ENCODE measurements at regions not wholly inside any gene's neighbourhood (a gene's known extent, or its start where the extent isn't known, plus 50 kb on each side); places are given as distances from the start of the nearest gene placed in this dataset.

GRCh38 chr5:3858524-3858923, 262.9 kb downstream of the IRX1 start:
- H3K4me2 ChIP-seq (ENCODE audit: insufficient read depth, insufficient read length, low read length) = no peak overlapping the region
- H3T11ph ChIP-seq (ENCODE audit: low read length) = no peak overlapping the region
- no peaks in the 10 kb centered on the region for H4K20me1 ChIP-seq (ENCODE audit: control insufficient read depth, insufficient read depth, insufficient read length)
- H3K9me3 ChIP-seq (ENCODE audit: control insufficient read depth, low read depth, low read length) = no peaks in the 10 kb centered on the region
- H2BK20ac ChIP-seq (ENCODE audit: low read depth, low read length, poor library complexity, severe bottlenecking) = no peak overlapping the region
- H4K5ac ChIP-seq (ENCODE audit: insufficient read length, low read depth, low read length) = no peak overlapping the region
- H3K4me1 ChIP-seq (ENCODE audit: insufficient read depth, low read length) = no peaks in the 10 kb centered on the region
- no peak overlapping the region for H3K56ac ChIP-seq (ENCODE audit: insufficient read length, low read depth, low read length)
- H2AK5ac ChIP-seq (ENCODE audit: insufficient read length, low read length) = no peak overlapping the region
- no peak for TF ChIP-seq CTCF (conservative IDR thresholded peaks at IDR 0.05)
- no peak overlapping the region for H2BK5ac ChIP-seq (ENCODE audit: insufficient read length, low read length)
- H2BK120ac ChIP-seq (ENCODE audit: low read depth, low read length, poor library complexity, severe bottlenecking) = no peak overlapping the region
- WGBS (ENCODE audit: extremely low coverage, insufficient read length, low lambda C conversion rate) = no CpG with 5 or more reads among the region's 4 CpGs
- Mint-ChIP-seq H3K4me1 (0 out of 4 replicates have a peak, but pooled peaks cover 2 to 3% of the 10 kb centered on the region in 2 experiments), H3K4me3 (no peak overlapping the region), H3K27me3 (ENCODE audit: low read depth) (no peaks in the 10 kb centered on the region), H3K36me3 (ENCODE audit: insufficient read depth in 1 of 3, low read depth in 3 of 3) (peaks cover 0 to 2% (median 0%) of the 10 kb centered on the region in 3 experiments; a peak in 2 of 7 replicates), H3K27ac (no peak overlapping the region), H3K9me3 (no peaks in the 10 kb centered on the region; a peak in 2 of 5 replicates)
- H3K4ac ChIP-seq (ENCODE audit: low read depth, low read length) = no peak overlapping the region
- no peak overlapping the region for H3K27ac ChIP-seq (ENCODE audit: insufficient read length, low read depth, low read length)
- H3K79me1 ChIP-seq (ENCODE audit: insufficient read depth, low read depth, low read length, poor library complexity, severe bottlenecking) = no peaks in the 10 kb centered on the region
- H2BK12ac ChIP-seq (ENCODE audit: insufficient read length, low read depth, low read length) = no peak overlapping the region
- H3K14ac ChIP-seq (ENCODE audit: insufficient read depth, low read length) = no peak overlapping the region
- no peak overlapping the region for H2AFZ ChIP-seq (ENCODE audit: low read length)
- no peaks in the 10 kb centered on the region for H3K79me2 ChIP-seq (ENCODE audit: insufficient read depth, low read length)
- no peaks in the 10 kb centered on the region for H3K23me2 ChIP-seq (ENCODE audit: insufficient read length, low read depth, low read length, poor library complexity, severe bottlenecking)
- H3K18ac ChIP-seq (ENCODE audit: insufficient read length, low read depth, low read length) = no peak overlapping the region
- no peak overlapping the region for H3K23ac ChIP-seq (ENCODE audit: insufficient read length, low read depth, low read length)
- no peak overlapping the region for H4K91ac ChIP-seq (ENCODE audit: insufficient read length, low read depth, low read length)
- no peak for DNase-seq
- no peak overlapping the region for H4K8ac ChIP-seq (replicated peaks; ENCODE audit: insufficient read length, low read depth, low read length)
- no peaks in the 10 kb centered on the region for H3K27me3 ChIP-seq (ENCODE audit: insufficient read depth, low read length)
- H2BK15ac ChIP-seq (ENCODE audit: low read depth, low read length) = no peak overlapping the region
- H3K9ac ChIP-seq (ENCODE audit: extremely low read depth, insufficient read length, low read length) = no peak overlapping the region

Measured in H9 (cell line).